ENCODE measurements at regions not wholly inside any gene's neighbourhood (a gene's known extent, or its start where the extent isn't known, plus 50 kb on each side); places are given as distances from the start of the nearest gene placed in this dataset.

DNA sequence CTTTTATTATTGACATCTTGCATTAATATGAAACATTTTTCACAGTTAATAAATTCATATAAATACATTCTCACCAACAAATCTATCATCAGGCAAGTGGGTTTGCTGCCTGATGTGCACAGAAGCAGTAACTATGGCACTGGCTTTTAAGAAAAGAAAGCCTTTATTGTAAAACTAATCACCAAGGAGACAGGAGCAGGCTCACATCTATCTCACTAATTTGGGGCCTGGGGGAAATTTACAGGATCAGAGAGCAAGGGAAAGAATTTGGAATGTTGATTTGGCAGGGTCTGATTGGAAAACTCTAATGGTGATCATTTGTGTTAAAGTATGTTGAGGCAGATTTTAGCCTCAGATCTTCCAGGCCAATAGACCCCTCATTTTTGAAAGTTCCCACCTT, 605.7 kb downstream of the POM121L12 start:
- TF ChIP-seq POLR2A (IDR thresholded peaks at IDR 0.05; ENCODE audit: low read length) (no peak), GATA1 (IDR thresholded peaks at IDR 0.05; ENCODE audit: low read depth, low read length) (no peak)
